Uterus (tissue), 3 donors: ENCODE measurements at regions not wholly inside any gene's neighbourhood (a gene's known extent, or its start where the extent isn't known, plus 50 kb on each side); places are given as distances from the start of the nearest gene placed in this dataset.

Experiments used
- DNase-seq, 2 donors: peaks; one replicate each; pipeline ENCODE4 v3.0.0-alpha.2; 2019 to 2020
- H3K27ac ChIP-seq, 2 donors: fragments of 200-600 bp; sonication (generic); 1 replicate in 1 of 2; 2 replicates in 1 of 2; pipeline ENCODE4 v1.5.1; 2016 to 2018
- H3K27me3 ChIP-seq, 2 donors: fragments of 200-600 bp; sonication (generic); one replicate each; pipeline ENCODE4 v1.5.1; 2018 to 2019; ENCODE audit warnings: control low read depth in 1 of 2
- H3K36me3 ChIP-seq, 2 donors: fragments of 200-600 bp; sonication (generic); one replicate each; pipeline ENCODE4 v1.5.1; 2019; ENCODE audit warnings: control low read depth in 1 of 2
- H3K4me1 ChIP-seq, 2 donors: fragments of 200-600 bp; sonication (generic); one replicate each; pipeline ENCODE4 v1.5.1; 2018 to 2019; ENCODE audit warnings: control low read depth in 1 of 2
- H3K4me3 ChIP-seq, 2 donors: fragments of 200-600 bp; sonication (generic); 1 replicate in 1 of 2; 2 replicates in 1 of 2; pipeline ENCODE4 v1.5.1; 2018 to 2019; ENCODE audit warnings: mild to moderate bottlenecking in 1 of 2
- H3K9me3 ChIP-seq, 2 donors: fragments of 200-600 bp; sonication (generic); one replicate each; pipeline ENCODE4 v1.5.1; 2019; ENCODE audit warnings: control low read depth in 1 of 2
- CTCF ChIP-seq, 4 experiments: fragments of 200-600 bp in 2 of 4; fragments of 450-650 bp in 2 of 4; sonication (generic) in 2 of 4; IDR thresholded peaks; one replicate each; pipeline ENCODE4 v1.5.1; 2016 to 2019; ENCODE audit warnings: antibody characterized with exemption in 4 of 4, mild to moderate bottlenecking in 2 of 4, moderate library complexity in 1 of 4
- POLR2A ChIP-seq, 2 donors: fragments of 450-650 bp; IDR thresholded peaks; one replicate each; pipeline ENCODE4 v1.6.1; 2016; ENCODE audit warnings: antibody characterized with exemption in 2 of 2, mild to moderate bottlenecking in 1 of 2, moderate library complexity in 1 of 2
- intact Hi-C: fragments of 100-400 bp; cut with DNase I; formaldehyde crosslinking; loops from one replicate; pipeline ENCODE4 v1.15.1; 2023; ENCODE audit warnings: low total_unique reads
- donor health status: DM: yes; HTN: yes; CAD: no.

- intact Hi-C loops: no loop called here
Measured at GRCh38 chr5:60514152-60514551, 185.8 kb downstream of the DEPDC1B start.

DNA sequence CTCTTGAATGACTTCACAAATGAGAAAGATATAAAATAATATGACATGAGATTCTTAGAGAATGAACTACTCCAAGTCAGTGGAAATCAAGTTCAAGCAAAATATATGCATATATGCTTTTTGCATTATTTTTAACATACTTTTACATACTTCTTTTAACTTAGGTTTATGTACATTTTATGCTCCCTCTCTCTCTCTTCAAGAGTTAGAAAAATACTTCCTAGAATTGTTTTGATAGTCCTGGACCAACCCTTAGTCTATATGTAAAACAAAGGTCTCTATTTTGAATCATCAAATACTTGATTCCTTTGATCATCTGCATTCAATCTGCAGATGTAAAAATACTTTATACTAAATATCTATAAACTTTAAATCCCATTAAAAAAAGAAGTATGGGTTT, 187.8 kb downstream of the DEPDC1B start:
- Histone ChIP-seq H3K27ac (no peak overlapping the region), H3K9me3 (no peaks in the 10 kb centered on the region), H3K36me3 (no peaks in the 10 kb centered on the region), H3K27me3 (no peaks in the 10 kb centered on the region), H3K4me3 (no peak overlapping the region), H3K4me1 (no peaks in the 10 kb centered on the region)
- DNase-seq: no peak
- TF ChIP-seq POLR2A (IDR thresholded peaks at IDR 0.05) (no peak), CTCF (IDR thresholded peaks at IDR 0.05) (no peak)
- intact Hi-C loops: no loop called here

More at GRCh38 chr5:60514152-60514551, 185.8 kb downstream of the DEPDC1B start:
- Histone ChIP-seq H3K9me3 (no peaks in the 10 kb centered on the region), H3K27ac (peak overlapping the region in 1 of 2 donors; percentile 38), H3K36me3 (no peaks in the 10 kb centered on the region), H3K27me3 (no peaks in the 10 kb centered on the region), H3K4me1 (no peaks in the 10 kb centered on the region), H3K4me3 (no peak overlapping the region)
- TF ChIP-seq POLR2A (IDR thresholded peaks at IDR 0.05): no peak
- no peak for TF ChIP-seq CTCF (IDR thresholded peaks at IDR 0.05)
- DNase-seq: no peak

DNA sequence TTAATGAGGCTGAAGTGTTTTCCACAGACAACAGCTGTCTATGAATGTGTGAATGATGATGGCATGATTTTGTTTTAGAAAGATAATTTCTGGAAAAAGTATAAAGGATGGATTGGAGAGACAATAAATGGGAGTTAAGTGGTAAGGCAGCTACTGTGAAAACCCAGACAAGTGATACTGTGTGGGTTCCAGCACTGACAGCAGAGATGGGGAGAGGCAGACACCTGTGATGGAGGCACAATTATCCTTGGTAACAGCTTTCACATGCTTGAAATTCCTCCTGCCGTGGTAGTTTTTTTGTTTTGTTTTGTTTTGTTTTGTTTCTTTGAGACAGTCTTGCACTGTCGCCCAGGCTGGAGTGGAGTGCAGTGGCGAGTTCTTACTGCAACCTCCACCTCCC, 189.3 kb downstream of the DEPDC1B start:
- Histone ChIP-seq H3K27ac (no peak overlapping the region), H3K4me3 (no peak overlapping the region), H3K9me3 (no peaks in the 10 kb centered on the region), H3K27me3 (no peaks in the 10 kb centered on the region), H3K4me1 (no peaks in the 10 kb centered on the region), H3K36me3 (no peaks in the 10 kb centered on the region)
- TF ChIP-seq CTCF (IDR thresholded peaks at IDR 0.05) (no peak), POLR2A (IDR thresholded peaks at IDR 0.05) (no peak)
- intact Hi-C loops: no loop called here
- DNase-seq: no peak

DNA sequence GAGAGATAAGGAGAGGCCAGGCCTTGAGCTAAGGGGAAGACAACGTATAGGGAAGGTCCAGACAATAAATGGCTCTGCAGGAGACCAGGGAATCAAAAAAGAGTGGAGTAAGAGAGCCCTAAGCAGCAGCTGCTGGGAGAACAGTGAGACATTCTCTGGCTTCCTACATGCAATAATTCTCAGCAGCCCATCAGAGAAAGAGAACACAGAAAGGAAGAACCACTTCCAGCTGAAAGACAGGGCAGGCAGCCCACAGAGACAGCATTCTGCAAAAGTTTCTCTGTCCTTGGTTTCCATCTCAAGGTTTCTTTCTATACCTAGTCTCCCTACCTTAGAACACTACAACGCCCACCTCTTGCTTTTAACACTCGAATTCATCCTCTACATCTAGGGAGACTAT, 189.9 kb downstream of the DEPDC1B start:
- DNase-seq: no peak
- intact Hi-C loops: no loop called here
- no peaks in the 10 kb centered on the region for H3K27me3 ChIP-seq
- H3K27ac ChIP-seq: no peak overlapping the region
- no peak overlapping the region for H3K4me3 ChIP-seq
- H3K4me1 ChIP-seq: no peaks in the 10 kb centered on the region
- no peaks in the 10 kb centered on the region for H3K9me3 ChIP-seq
- H3K36me3 ChIP-seq: no peaks in the 10 kb centered on the region
- TF ChIP-seq CTCF (IDR thresholded peaks at IDR 0.05): no peak
- no peak for TF ChIP-seq POLR2A (IDR thresholded peaks at IDR 0.05)

DNA sequence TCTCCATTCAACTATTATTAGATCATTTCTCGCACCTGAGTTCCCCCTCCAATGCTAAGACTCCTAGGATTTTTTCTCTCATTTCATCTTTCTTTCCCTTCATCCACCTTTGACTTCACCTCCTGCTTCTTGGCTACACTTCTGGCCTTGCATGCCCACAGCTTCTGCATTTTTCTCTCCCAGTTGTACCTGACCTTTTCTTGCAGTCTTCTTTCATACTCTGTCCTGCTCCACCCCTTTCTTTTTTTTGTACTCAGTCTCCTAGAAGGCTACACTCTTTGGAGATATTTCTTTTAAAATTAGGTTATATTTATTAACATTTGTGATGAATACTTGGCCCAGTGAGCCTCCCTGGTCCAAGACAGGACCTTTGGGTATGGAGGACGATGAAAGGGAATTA, 190.4 kb downstream of the DEPDC1B start:
- Histone ChIP-seq H3K4me3 (no peak overlapping the region), H3K27me3 (no peaks in the 10 kb centered on the region), H3K9me3 (no peaks in the 10 kb centered on the region), H3K27ac (no peak overlapping the region), H3K36me3 (no peaks in the 10 kb centered on the region), H3K4me1 (no peaks in the 10 kb centered on the region)
- no peak for DNase-seq
- intact Hi-C loops: no loop called here
- TF ChIP-seq CTCF (IDR thresholded peaks at IDR 0.05) (no peak), POLR2A (IDR thresholded peaks at IDR 0.05) (no peak)
